Panc1 (cell line): ENCODE measurements at regions not wholly inside any gene's neighbourhood (a gene's known extent, or its start where the extent isn't known, plus 50 kb on each side); places are given as distances from the start of the nearest gene placed in this dataset.

ENCODE experiments used
- ATAC-seq: fragments of 200-7000 bp; cut with Tn5 transposase; 2 replicates; pipeline ENCODE4 v1.9.1; 2020; ENCODE audit warnings: mild to moderate bottlenecking, moderate library complexity
- BruUV-seq: library from RNA; stranded (reverse); fragments of 400-500 nt; replicated peaks from 2 replicates; lab custom pipeline; 2021; lab: Mats Ljungman, UMichigan
- CTCF ChIA-PET: fragments of 300-600 bp; sonication (Branson Sonifier 250); formaldehyde crosslinking; loops from one replicate; lab custom pipeline; 2022; ENCODE audit warnings: antibody characterized with exemption; lab: Charles Lee
- POLR2A ChIA-PET: fragments of 300-600 bp; sonication (Branson Sonifier 250); formaldehyde crosslinking; loops from one replicate; lab custom pipeline; 2022; ENCODE audit warnings: antibody characterized with exemption; lab: Charles Lee
- DNase-seq: peaks from one replicate; pipeline ENCODE4 v3.0.0-alpha.2; 2010; ENCODE audit warnings: low read depth, low spot score
- H3K27ac ChIP-seq: 2 replicates; pipeline ENCODE4 v1.5.1; 2011; ENCODE audit warnings: mild to moderate bottlenecking, low read length, inconsistent platforms
- H3K27me3 ChIP-seq: fragments of 200-500 bp; sonication (Bioruptor generic); 2 replicates; pipeline ENCODE4 v1.6.0; 2014; ENCODE audit warnings: low read length, inconsistent platforms; ENCODE audit not compliant: control insufficient read depth, insufficient read depth
- H3K36me3 ChIP-seq: fragments of 200-500 bp; sonication (Bioruptor generic); 2 replicates; pipeline ENCODE4 v1.5.1; 2014; ENCODE audit warnings: inconsistent platforms, mild to moderate bottlenecking, low read length, moderate library complexity; ENCODE audit not compliant: control insufficient read depth, insufficient read depth
- H3K4me1 ChIP-seq: 2 replicates; pipeline ENCODE4 v1.5.1; 2011; ENCODE audit warnings: inconsistent platforms, mild to moderate bottlenecking, low read length, moderate library complexity; ENCODE audit not compliant: control insufficient read depth, insufficient read depth
- H3K4me3 ChIP-seq, 2 experiments: 2 replicates each; pipeline ENCODE4 v1.5.1; 2011 to 2012; ENCODE audit warnings: low read depth in 2 of 2, low read length in 2 of 2, mild to moderate bottlenecking in 2 of 2, inconsistent platforms in 1 of 2, moderate library complexity in 1 of 2
- H3K9me3 ChIP-seq: fragments of 200-500 bp; sonication (Bioruptor generic); 2 replicates; pipeline ENCODE4 v1.5.1; 2014; ENCODE audit warnings: low read depth, mild to moderate bottlenecking, inconsistent platforms, low read length, moderate library complexity; ENCODE audit not compliant: control insufficient read depth, insufficient read depth
- CTCF ChIP-seq: fragments of 450-650 bp; IDR thresholded peaks from 2 replicates; pipeline ENCODE4 v1.5.1; 2017; ENCODE audit warnings: mild to moderate bottlenecking
- POLR2AphosphoS5 ChIP-seq: IDR thresholded peaks from 2 replicates; pipeline ENCODE4 v1.6.1; 2012; ENCODE audit warnings: mild to moderate bottlenecking, low read depth, low read length, moderate library complexity
- REST ChIP-seq, 2 experiments: IDR thresholded peaks; 2 replicates each; pipeline ENCODE4 v1.6.1; 2011 to 2012; ENCODE audit warnings: low read depth in 2 of 2, control low read depth in 1 of 2, low read length in 1 of 2, mild to moderate bottlenecking in 1 of 2, moderate library complexity in 1 of 2; ENCODE audit not compliant: insufficient read depth in 1 of 2
- SIN3A ChIP-seq: IDR thresholded peaks from 2 replicates; pipeline ENCODE4 v1.6.1; 2012; ENCODE audit warnings: low read depth, mild to moderate bottlenecking, low read length, moderate library complexity, borderline replicate concordance; ENCODE audit not compliant: insufficient read depth
- TCF7L2 ChIP-seq: IDR thresholded peaks from 2 replicates; pipeline ENCODE4 v1.6.1; 2011; ENCODE audit warnings: mild to moderate bottlenecking, low read depth, low read length, inconsistent platforms
- in situ Hi-C: cut with HindIII; loops from 2 replicates; pipeline ENCODE4 v1.10.0; 2016; ENCODE audit warnings: low sequenced_read_pairs, low pct_unique_long_range_greater_than_20kb
- intact Hi-C: fragments of 100-400 bp; cut with micrococcal nuclease; formaldehyde crosslinking; loops from one replicate; pipeline ENCODE4 v1.10.0; 2022; ENCODE audit not compliant: unreplicated experiment

- no TSS peak for BruUV-seq
- in situ Hi-C loops = no loop called here
- no peaks in the 10 kb centered on the region for H3K9me3 ChIP-seq
- DNase-seq (no peak), ATAC-seq (no peak)
- ChIA-PET POLR2A (no interaction called here), CTCF (no interaction called here)
- no peaks in the 10 kb centered on the region for H3K36me3 ChIP-seq
- no peaks in the 10 kb centered on the region for H3K4me1 ChIP-seq
- H3K4me3 ChIP-seq = no peak overlapping the region
- intact Hi-C loops = no loop called here
- TF ChIP-seq CTCF = no peak
- no peak for TF ChIP-seq POLR2AphosphoS5
- H3K27me3 ChIP-seq = no peaks in the 10 kb centered on the region
- H3K27ac ChIP-seq = no peak overlapping the region
Observed at GRCh38 chr18:37634516-37634915, 68.9 kb upstream of the CELF4 start.

- Histone ChIP-seq H3K4me3 (no peak overlapping the region), H3K9me3 (no peaks in the 10 kb centered on the region), H3K4me1 (no peaks in the 10 kb centered on the region), H3K27me3 (no peaks in the 10 kb centered on the region), H3K36me3 (no peaks in the 10 kb centered on the region), H3K27ac (no peak overlapping the region)
- ChIA-PET CTCF (no interaction called here), POLR2A (no interaction called here)
- TF ChIP-seq POLR2AphosphoS5 (no peak), SIN3A (no peak), REST (IDR thresholded peaks at IDR 0.05; ENCODE audit: insufficient read depth in 1 of 2, low read depth in 2 of 2, low read length in 1 of 2) (no peak), TCF7L2 (no peak), CTCF (no peak)
- BruUV-seq = no TSS peak
- in situ Hi-C loops (no loop called here), intact Hi-C loops (no loop called here)
- DNase-seq (no peak), ATAC-seq (no peak)
Observed at GRCh38 chr18:37631422-37631821, 65.8 kb upstream of the CELF4 start.

- Histone ChIP-seq H3K4me3 (no peak overlapping the region), H3K9me3 (no peaks in the 10 kb centered on the region), H3K27me3 (no peaks in the 10 kb centered on the region), H3K4me1 (no peaks in the 10 kb centered on the region), H3K27ac (no peak overlapping the region), H3K36me3 (no peaks in the 10 kb centered on the region)
- POLR2A ChIA-PET = no interaction called here
- in situ Hi-C loops (no loop called here), intact Hi-C loops (no loop called here)
- CTCF ChIA-PET = no interaction called here
- ATAC-seq (no peak), DNase-seq (no peak)
- no TSS peak for BruUV-seq
- TF ChIP-seq CTCF = no peak
- TF ChIP-seq SIN3A = no peak
- no peak for TF ChIP-seq REST (IDR thresholded peaks at IDR 0.05; ENCODE audit: insufficient read depth in 1 of 2, low read depth in 2 of 2, low read length in 1 of 2)
- TF ChIP-seq POLR2AphosphoS5 = no peak
- no peak for TF ChIP-seq TCF7L2
Observed at GRCh38 chr18:37630334-37630733, 64.7 kb upstream of the CELF4 start.
